NCI-H2227 (cell line): ENCODE measurements at regions not wholly inside any gene's neighbourhood (a gene's known extent, or its start where the extent isn't known, plus 50 kb on each side); places are given as distances from the start of the nearest gene placed in this dataset.

Experiments
- DNase-seq: peaks from one replicate; lab custom pipeline; 2025; ENCODE audit not compliant: unreplicated experiment; lab: John Stamatoyannopoulos, UW

GRCh38 chr2:30339071-30339470 lies 107.7 kb downstream of the LBH start:
- no peak for DNase-seq

- no peak for DNase-seq
Observed at GRCh38 chr2:30341500-30342267, 105.4 kb upstream of the LCLAT1 start.

GRCh38 chr2:30346471-30347169 lies 100.4 kb upstream of the LCLAT1 start:
- DNase-seq = peak; percentile 25

DNA sequence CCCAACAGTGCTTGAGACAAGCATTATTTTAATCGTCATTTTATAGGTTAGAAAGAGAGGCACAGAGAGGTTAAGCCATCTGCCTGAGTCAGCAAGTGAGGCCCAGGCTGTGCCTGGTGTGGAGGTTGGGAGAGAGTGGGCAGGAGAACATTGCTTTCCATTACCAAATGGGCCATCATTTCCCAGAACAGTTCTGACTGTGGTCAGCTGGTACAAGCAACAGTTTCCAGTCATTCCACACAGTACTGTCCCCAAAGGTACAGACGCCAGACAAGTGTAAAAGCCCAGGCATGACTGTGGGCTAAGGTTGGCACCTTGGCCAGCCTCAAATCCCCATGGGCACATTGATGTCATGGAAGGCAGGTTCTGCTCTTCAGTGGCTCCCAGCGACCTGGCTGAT lies 98.2 kb upstream of the LCLAT1 start:
- DNase-seq = no peak

DNA sequence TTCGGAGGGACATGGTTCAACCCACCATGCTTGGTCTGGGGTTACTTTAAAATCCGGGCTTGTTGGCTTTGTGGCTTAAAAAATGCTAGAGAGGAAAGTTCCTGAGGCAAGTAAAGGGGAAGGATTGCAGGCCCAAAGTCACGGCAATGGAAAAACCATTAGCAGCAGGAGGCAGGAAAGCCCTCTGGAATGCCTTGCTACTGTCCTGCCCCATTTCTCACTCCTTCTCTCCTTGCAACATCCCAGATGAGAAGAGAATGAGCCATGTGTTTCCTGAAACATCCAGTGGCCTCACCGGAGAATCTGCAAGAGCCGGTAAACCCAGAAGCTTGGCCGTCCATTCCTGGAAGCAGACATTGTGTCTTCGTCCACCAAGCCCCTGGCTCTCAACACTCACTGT lies 97.4 kb upstream of the LCLAT1 start:
- DNase-seq = no peak

DNA sequence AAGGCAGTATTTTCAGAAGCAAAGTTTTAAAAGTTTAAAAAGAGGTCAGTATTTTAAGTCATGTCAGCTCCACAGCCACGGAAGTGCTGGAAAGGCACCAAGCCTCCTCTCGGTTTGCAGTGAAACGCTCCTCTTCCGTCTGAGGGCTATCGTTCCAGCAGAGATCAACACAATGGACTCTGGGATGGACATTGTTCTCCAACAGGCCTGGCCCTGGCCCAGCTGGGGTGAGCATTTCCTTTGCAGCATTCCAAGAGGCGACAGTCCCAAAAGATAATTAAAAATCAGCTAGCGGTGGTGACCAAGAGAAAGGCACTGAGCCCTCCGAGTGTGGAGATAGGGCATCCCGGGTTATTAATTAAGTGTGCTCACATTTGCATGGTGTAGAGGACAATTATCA lies 95.9 kb upstream of the LCLAT1 start:
- DNase-seq = no peak

DNA sequence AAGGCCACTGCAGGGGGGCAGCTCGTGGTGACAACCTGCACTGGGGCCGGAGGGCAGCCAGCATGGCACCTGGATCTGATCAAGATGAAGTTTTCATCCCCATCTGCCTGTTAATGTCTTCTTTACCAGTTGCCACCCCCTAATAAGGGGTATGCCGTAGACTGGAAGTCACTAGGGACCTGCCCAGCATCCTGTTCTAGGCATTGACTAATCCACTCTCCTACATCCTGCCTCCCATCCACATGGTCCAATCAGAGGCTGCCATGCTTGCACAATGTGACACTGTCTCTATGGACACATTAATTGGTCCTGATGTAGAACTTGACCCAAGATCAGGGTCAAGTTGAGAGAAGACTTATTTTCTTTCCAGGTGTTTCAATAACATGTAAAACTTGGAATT lies 95.1 kb upstream of the LCLAT1 start:
- DNase-seq = no peak

DNA sequence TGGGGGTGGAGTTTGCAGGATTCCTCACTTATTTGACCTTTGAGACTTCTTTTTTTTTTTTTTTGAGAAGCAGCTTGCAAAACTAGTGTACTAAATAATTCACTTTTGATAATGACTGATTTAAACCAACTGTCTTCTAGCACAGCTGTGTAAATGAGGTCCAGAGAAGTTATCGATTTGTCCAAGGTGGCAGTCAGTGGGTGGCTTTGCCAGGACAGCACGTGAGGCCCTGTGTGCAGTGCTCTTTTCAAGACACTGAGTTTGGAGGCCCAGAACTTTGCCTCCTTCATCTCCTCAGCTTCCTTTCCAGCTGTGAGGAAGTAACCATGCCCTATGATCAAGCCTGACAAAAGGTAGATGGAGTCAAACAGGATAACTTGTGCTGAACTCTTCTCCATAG lies 92.9 kb upstream of the LCLAT1 start:
- DNase-seq = no peak

GRCh38 chr2:30354621-30355020 lies 92.4 kb upstream of the LCLAT1 start:
- no peak for DNase-seq

DNA sequence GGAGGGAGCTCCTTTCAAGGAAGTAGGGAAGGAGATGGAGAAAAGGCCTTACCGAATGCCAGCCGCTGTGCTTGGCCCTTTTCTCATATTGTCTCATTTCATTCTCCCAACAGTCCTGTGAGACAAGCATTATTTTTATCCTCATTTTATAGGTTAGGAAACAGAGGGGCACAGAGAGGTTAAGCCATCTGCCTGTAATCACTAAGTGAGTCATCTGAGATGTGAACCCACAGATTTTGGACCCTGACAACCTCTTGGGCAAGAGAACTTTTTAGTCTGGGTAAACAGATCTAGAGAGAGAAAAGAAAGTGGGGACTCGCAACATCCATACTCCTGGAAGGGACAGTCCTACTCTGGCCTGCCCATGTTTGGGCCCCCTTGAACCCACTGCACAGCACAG lies 91.7 kb upstream of the LCLAT1 start:
- DNase-seq = no peak

DNA sequence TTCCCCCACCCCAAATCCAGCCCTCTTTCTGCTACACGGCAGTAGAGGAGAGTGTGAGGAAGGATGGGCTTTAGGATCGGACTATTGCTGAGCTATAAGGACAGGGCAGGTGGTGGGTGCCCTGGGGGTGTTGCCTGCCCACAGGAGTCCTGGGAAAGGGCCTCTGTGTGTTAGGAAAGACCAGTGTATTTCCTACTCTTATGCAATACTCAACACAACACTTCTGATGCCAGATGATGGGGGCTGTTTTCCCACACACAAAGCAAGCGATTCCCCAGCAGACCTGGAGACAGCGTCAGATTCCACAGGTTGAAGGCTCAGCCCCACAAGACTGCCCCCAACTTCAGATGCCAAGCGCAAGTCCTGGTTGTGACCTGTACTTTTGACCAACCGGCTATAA lies 91.0 kb upstream of the LCLAT1 start:
- no peak for DNase-seq

DNA sequence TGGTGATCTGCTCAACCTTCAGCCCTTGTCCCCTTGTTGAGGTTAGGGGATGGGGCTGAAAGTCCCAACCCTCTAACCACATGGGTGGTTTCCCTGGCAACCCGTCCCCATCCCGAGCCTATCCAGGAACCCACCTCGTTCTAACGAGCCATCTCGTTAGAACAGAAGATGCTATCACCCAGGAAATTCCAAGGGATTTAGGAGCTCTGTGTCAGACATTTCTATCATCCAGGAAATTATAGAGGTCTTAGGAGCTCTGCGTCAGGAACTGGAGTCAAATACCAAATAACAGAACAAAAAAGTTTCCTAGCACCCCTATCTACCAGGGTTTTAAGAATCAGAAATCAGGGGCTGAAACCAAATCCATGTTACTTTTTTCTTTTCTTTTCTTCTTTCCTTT lies 90.3 kb upstream of the LCLAT1 start:
- no peak for DNase-seq

- DNase-seq = no peak
Observed at GRCh38 chr2:30358351-30358750, 88.7 kb upstream of the LCLAT1 start.

DNA sequence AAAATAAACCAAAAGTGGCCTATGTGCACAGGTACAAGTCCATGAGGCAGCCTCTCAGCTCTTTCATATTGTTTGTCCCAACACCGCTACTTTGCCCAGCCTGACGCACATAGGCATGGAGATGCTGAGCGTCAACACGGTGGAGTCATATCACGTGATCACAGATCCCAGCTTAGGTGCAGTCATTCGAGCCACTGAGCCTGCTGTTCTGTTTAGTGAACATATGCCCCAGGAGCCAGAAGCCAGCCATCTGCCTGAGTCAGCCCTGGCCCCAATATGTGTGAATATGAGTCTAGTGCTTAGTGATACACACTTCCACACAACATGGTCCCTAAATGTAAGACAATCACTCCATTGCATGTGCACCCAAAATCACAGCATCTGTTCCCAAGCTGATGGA lies 88.2 kb upstream of the LCLAT1 start:
- DNase-seq = no peak

DNA sequence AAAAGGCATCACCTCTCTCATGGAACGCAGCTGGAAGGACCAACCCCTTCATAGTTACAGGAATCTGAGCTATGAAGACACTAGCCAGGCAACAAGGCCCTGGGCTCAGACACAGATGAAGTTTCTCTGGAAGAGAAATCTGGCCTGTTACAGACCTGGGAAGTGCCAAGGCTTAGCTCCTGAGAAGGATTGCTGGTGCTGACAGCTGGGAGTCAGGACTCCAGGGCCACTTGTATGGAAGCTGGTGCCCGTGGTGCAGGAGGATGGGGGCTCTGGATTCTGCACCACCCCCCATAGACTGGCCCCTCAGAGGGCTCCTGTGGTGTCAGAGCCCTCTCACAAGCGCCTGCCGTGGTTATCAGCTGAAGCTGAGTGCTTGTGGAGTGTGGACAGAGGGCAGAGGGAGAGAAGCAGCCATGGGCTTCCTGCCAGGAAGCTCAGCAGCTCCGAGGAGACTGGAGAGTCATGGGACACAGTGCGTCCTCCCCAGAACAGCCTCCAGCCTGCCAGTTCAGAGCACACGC lies 87.3 kb upstream of the LCLAT1 start:
- DNase-seq = no peak

DNA sequence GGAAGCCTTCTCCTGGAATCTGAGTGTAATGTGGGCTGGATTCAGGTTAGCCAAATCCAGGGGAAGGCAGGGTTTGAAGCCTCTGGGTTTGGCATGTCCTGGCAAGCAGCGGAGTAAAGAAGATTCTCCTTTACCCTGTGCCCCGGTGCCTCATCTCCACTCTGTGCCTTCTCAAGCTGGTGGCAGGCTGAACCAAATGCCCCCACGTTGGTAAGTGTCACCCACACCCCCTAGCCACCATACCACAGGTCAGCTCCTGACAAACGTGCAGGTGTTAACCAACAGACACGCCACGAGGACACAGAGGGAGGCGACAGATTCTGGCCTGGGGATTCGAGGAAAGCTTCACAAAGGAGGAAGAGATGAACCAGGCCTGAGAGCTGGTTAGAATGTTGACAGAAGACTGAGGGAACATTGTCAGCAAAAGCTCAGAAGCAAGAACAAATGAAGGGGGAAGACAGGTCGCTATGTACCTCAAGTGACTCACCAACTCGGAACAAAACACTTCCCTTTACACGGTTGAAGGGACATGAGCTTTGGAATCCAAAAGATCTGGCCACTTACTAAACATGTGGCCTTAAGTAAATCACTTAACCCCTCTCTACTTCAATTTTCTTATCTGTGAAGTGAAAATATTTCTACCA lies 85.2 kb upstream of the LCLAT1 start:
- DNase-seq = no peak

DNA sequence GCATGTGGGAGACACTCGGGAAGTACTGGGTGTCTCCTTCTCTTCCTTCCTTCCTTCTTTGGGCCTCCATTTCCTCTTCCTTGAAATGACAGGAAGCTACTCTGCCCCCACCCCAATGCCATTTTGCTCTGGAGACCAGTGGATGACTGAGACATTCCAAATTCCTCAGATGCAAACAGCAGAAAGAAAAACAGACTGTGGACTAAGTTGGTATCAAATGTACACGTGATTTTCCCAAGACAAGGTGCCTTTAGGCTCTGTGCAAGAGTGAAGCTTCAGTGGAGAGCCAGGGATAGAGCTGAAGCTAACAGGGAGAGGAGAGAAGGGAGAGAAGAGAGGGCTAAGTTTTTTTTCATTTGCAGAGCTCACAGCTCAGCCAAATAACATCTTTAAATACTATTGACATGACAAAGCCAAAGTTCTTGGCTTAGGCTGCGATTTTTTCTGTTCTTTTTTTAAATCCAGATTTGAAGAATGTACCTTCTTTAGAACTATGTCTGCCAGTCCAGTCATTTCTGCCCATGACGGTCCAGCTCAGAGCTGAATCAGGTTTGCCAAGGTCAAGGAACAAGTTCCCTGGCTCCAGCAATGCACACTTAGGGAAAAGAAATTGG lies 84.5 kb upstream of the LCLAT1 start:
- no peak for DNase-seq

GRCh38 chr2:30363406-30363805 lies 83.6 kb upstream of the LCLAT1 start:
- DNase-seq = no peak

- DNase-seq = no peak
Observed at GRCh38 chr2:30365201-30365600, 81.8 kb upstream of the LCLAT1 start.

DNA sequence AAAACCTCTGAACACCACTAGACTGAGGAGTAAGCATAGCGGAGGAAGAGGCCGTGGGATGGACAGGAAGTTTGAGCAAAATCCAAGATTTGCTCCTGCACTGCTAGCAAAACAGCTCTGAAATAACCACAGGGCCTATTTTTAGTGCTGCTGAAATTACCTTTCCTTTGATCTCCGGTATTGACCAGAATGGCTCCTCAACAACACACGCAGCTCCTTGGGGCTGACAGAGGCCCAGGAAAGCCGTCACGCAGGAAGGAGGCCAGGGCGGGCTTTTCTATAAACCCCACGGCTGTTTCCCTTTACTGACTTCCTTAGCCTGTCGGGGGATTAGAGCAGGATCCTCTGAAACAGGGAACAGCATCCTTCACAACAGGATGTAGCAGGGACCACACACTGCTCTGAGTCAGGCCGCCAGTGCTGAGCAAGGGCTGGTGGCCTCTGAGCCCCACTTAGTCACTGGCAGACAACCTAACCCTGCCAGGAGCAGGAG lies 80.8 kb upstream of the LCLAT1 start:
- DNase-seq = no peak
